ENCODE measurements at regions not wholly inside any gene's neighbourhood (a gene's known extent, or its start where the extent isn't known, plus 50 kb on each side); places are given as distances from the start of the nearest gene placed in this dataset.
"Not testable (repeated sequence)": the region's sequence is repeated elsewhere in the genome, so short reads cannot be mapped to it uniquely, and the experiment has no call there.

- intact Hi-C loops (cut with DNase I); ATAC-seq; DNase-seq (ENCODE audit: missing footprints): not testable (repeated sequence)
Observed at GRCh38 chr15:30688684-30689083, 62.8 kb downstream of the ARHGAP11B start.

- DNase-seq (ENCODE audit: missing footprints); intact Hi-C loops (cut with DNase I); ATAC-seq: not testable (repeated sequence)
Observed at GRCh38 chr15:30690153-30690552, 64.2 kb downstream of the ARHGAP11B start.

GRCh38 chr15:30695811-30696210 lies 69.9 kb downstream of the ARHGAP11B start:
- intact Hi-C loops (cut with DNase I); DNase-seq (ENCODE audit: missing footprints); ATAC-seq: not testable (repeated sequence)

GRCh38 chr15:30696439-30697314 lies 70.7 kb downstream of the ARHGAP11B start:
- DNase-seq (ENCODE audit: missing footprints); intact Hi-C loops (cut with DNase I); ATAC-seq: not testable (repeated sequence)

GRCh38 chr15:30697315-30697685 lies 71.4 kb downstream of the ARHGAP11B start:
- ATAC-seq; DNase-seq (ENCODE audit: missing footprints); intact Hi-C loops (cut with DNase I): not testable (repeated sequence)

GRCh38 chr15:30700006-30700597 lies 74.2 kb downstream of the ARHGAP11B start:
- intact Hi-C loops (cut with DNase I); DNase-seq (ENCODE audit: missing footprints): not testable (repeated sequence)
- ATAC-seq: peak; percentile 85

GRCh38 chr15:30707976-30708685 lies 82.2 kb downstream of the ARHGAP11B start:
- DNase-seq (ENCODE audit: missing footprints); ATAC-seq; intact Hi-C loops (cut with DNase I): not testable (repeated sequence)

GRCh38 chr15:30708809-30709208 lies 82.9 kb downstream of the ARHGAP11B start:
- ATAC-seq; intact Hi-C loops (cut with DNase I); DNase-seq (ENCODE audit: missing footprints): not testable (repeated sequence)

GRCh38 chr15:30718038-30718643 lies 92.2 kb downstream of the ARHGAP11B start:
- ATAC-seq; intact Hi-C loops (cut with DNase I); DNase-seq (ENCODE audit: missing footprints): not testable (repeated sequence)

GRCh38 chr15:30719363-30719762 lies 93.4 kb downstream of the ARHGAP11B start:
- intact Hi-C loops (cut with DNase I); DNase-seq (ENCODE audit: missing footprints); ATAC-seq: not testable (repeated sequence)

- ATAC-seq; DNase-seq (ENCODE audit: missing footprints); intact Hi-C loops (cut with DNase I): not testable (repeated sequence)
Observed at GRCh38 chr15:30720825-30721224, 94.9 kb downstream of the ARHGAP11B start.

- intact Hi-C loops (cut with DNase I); ATAC-seq; DNase-seq (ENCODE audit: missing footprints): not testable (repeated sequence)
Observed at GRCh38 chr15:30721529-30721928, 95.6 kb downstream of the ARHGAP11B start.

GRCh38 chr15:30723540-30724175 lies 97.7 kb downstream of the ARHGAP11B start:
- ATAC-seq; intact Hi-C loops (cut with DNase I); DNase-seq (ENCODE audit: missing footprints): not testable (repeated sequence)

- intact Hi-C loops (cut with DNase I); DNase-seq (ENCODE audit: missing footprints): not testable (repeated sequence)
- peak; percentile 68 for ATAC-seq
Observed at GRCh38 chr15:30729880-30730590, 104.1 kb downstream of the ARHGAP11B start.

- DNase-seq (ENCODE audit: missing footprints); intact Hi-C loops (cut with DNase I): not testable (repeated sequence)
- ATAC-seq: peak; percentile 50
Observed at GRCh38 chr15:30730633-30731032, 104.7 kb downstream of the ARHGAP11B start.

GRCh38 chr15:30732100-30732499 lies 106.2 kb downstream of the ARHGAP11B start:
- intact Hi-C loops (cut with DNase I); DNase-seq (ENCODE audit: missing footprints); ATAC-seq: not testable (repeated sequence)

- DNase-seq (ENCODE audit: missing footprints); intact Hi-C loops (cut with DNase I): not testable (repeated sequence)
- peak; percentile 37 for ATAC-seq
Observed at GRCh38 chr15:30735884-30736564, 110.1 kb downstream of the ARHGAP11B start.

Measured in Right ventricle myocardium inferior (tissue), 1 donor.